Stimulated activated effector memory CD8-positive, alpha-beta T cell treated with anti-CD3 and anti-CD28 coated beads, Interleukin-12 subunit alpha, Interleukin-12 subunit beta, amount 100 ng/mL, for 72 hours (primary cell): ENCODE measurements at regions not wholly inside any gene's neighbourhood (a gene's known extent, or its start where the extent isn't known, plus 50 kb on each side); places are given as distances from the start of the nearest gene placed in this dataset.

ENCODE experiments used
- ATAC-seq: fragments of 150-1000 bp; cut with Tn5 transposase; 2 replicates; pipeline ENCODE4 v1.10.0; 2021
- DNase-seq, 2 donors: peaks; one replicate each; pipeline ENCODE4 v3.0.0; 2021 to 2022; ENCODE audit warnings: low spot score in 2 of 2
- H3K27ac Mint-ChIP-seq: one replicate; pipeline ENCODE4 v1.8.0; 2022; ENCODE audit warnings: mild to moderate bottlenecking, mixed read lengths
- H3K36me3 Mint-ChIP-seq: one replicate; pipeline ENCODE4 v1.8.0; 2022; ENCODE audit warnings: mild to moderate bottlenecking, mixed read lengths
- H3K4me1 Mint-ChIP-seq: one replicate; pipeline ENCODE4 v1.8.0; 2022; ENCODE audit warnings: mixed read lengths
- H3K4me3 Mint-ChIP-seq: one replicate; pipeline ENCODE4 v1.8.0; 2022; ENCODE audit warnings: mild to moderate bottlenecking, mixed read lengths
- H3K9me3 Mint-ChIP-seq: one replicate; pipeline ENCODE4 v1.8.0; 2022; ENCODE audit warnings: mixed read lengths

DNA sequence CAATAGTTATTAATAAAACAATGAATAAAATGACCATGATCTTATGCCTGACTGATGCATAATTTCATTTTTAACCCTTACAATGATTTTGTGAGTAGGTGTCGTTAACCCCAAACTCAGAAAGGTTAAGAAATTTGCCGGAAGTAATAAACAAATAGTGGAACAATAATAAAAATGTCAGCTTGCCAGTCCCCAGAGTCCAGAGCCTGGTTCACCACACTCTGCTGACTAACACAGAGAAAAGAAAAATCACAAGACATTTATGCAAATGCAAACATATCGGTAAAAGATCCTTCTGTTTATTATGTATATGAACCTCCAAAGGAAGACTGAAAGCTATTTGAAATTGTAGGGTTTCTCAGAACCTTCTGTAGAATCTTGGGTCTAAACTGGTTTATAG is 563.7 kb downstream of the EFNB2 start:
- no peak overlapping the region for H3K4me3 Mint-ChIP-seq
- peaks cover 3% of the 10 kb centered on the region for H3K9me3 Mint-ChIP-seq
- H3K36me3 Mint-ChIP-seq = no peaks in the 10 kb centered on the region
- no peak overlapping the region for H3K27ac Mint-ChIP-seq
- no peaks in the 10 kb centered on the region for H3K4me1 Mint-ChIP-seq
- ATAC-seq (no peak), DNase-seq (no peak)

DNA sequence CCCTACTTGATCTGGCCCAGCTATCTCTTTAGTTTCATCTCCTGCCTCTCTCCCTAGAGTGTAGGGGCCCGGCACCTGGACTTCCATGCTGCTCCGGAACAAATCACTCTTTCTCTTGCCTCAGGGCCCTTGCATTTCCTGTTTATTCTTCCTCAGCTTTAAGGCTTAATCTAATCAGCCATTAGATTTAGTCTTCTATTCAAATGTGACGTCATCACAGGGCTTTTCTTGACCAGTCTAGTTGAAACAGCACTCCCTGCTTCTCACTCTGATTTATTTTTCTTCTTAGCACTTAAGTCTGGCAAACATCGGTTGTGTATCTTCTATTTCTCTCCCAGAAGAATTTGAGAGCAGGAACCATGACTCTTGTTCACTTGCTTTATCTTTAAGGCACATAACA is 564.1 kb downstream of the EFNB2 start:
- Mint-ChIP-seq H3K36me3 (no peaks in the 10 kb centered on the region), H3K4me3 (no peak overlapping the region), H3K27ac (no peak overlapping the region), H3K9me3 (peaks cover 3% of the 10 kb centered on the region), H3K4me1 (no peaks in the 10 kb centered on the region)
- DNase-seq = no peak
- ATAC-seq = no peak

DNA sequence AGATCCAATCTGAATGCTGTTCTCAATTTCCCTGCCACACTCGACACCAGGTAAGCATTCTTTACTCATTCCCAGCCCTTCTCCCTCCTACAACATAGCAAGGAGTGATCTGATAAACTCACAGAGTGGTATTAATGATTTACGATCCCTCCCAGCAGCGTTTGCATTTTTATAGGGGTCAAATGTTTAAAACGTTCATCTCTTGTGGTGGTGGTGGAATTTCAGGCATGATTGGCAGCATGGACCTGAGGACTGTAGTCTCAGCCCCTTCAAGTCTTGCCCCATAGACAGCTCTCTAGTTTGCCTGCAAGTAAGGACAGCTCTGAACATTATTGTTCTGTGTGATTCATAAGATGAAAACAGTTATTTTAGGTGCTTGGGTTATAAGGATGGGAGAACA is 565.7 kb downstream of the EFNB2 start:
- no peak for DNase-seq
- H3K4me3 Mint-ChIP-seq = no peak overlapping the region
- H3K27ac Mint-ChIP-seq = no peak overlapping the region
- no peaks in the 10 kb centered on the region for H3K4me1 Mint-ChIP-seq
- peaks cover 3% of the 10 kb centered on the region for H3K9me3 Mint-ChIP-seq
- no peaks in the 10 kb centered on the region for H3K36me3 Mint-ChIP-seq
- no peak for ATAC-seq

DNA sequence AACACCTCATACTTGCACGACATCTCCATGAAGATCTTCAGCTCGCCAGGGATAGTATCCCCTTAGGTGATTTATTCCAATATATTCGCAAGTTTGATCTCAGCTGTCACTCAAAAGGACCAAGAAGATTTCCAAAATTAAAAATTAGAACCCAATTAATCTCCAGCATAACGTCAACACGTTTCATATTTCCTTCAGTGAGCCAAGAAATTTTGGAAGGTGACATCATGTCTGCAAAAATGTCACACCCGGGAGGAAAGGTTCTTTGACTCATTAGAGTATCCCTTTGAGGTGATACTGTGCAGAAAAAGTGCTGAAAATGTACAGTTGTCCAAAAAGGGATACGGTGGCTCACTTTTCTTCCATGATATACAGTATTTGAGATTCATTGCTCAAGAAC is 569.6 kb downstream of the EFNB2 start:
- Mint-ChIP-seq H3K36me3 (no peaks in the 10 kb centered on the region), H3K4me3 (no peak overlapping the region), H3K27ac (no peak overlapping the region), H3K4me1 (no peaks in the 10 kb centered on the region), H3K9me3 (peaks cover 10% of the 10 kb centered on the region)
- ATAC-seq (no peak), DNase-seq (no peak)

DNA sequence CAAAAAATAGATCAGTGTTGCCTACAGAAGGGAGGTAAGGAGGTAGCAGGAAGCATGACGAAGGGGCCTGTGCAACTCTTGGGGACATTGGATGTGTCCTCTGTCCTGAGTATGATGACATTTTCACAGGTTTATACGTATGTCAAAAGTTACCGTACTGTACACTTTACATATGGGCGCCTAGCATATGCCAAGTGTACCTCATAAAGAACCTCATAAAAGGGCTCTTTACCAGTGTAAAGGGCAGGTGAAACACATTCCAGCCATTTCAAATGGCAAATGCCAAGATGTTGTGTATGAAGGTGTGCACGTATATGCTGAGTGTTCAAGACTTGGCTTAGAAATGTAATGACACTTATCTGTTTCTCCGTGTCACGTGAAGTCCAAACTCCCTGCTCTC is 573.4 kb downstream of the EFNB2 start:
- H3K4me3 Mint-ChIP-seq = no peak overlapping the region
- no peaks in the 10 kb centered on the region for H3K4me1 Mint-ChIP-seq
- DNase-seq (no peak), ATAC-seq (no peak)
- peaks cover 7% of the 10 kb centered on the region for H3K9me3 Mint-ChIP-seq
- no peaks in the 10 kb centered on the region for H3K36me3 Mint-ChIP-seq
- H3K27ac Mint-ChIP-seq = no peak overlapping the region

DNA sequence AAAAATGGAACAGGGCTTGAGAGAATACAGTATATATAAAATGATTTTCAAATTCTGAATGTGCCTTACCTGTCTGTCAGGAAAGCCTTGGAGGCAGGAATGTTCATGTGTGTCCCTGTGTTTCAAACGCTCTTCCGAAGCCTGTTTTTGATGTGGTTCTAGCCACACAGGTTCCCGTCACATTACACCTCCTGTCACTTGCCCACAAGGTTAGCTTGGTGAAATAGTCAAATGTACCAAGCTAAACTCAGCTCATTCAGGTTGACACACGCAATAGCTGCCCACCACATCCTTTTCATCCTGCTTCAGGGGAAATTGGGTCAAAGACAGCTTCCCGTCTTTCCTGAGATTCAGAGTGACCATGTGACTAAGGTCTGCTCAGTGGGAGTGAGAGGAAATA is 574.0 kb downstream of the EFNB2 start:
- no peak overlapping the region for H3K27ac Mint-ChIP-seq
- no peak overlapping the region for H3K4me3 Mint-ChIP-seq
- peaks cover 7% of the 10 kb centered on the region for H3K9me3 Mint-ChIP-seq
- H3K4me1 Mint-ChIP-seq = no peaks in the 10 kb centered on the region
- no peaks in the 10 kb centered on the region for H3K36me3 Mint-ChIP-seq
- ATAC-seq (no peak), DNase-seq (no peak)

DNA sequence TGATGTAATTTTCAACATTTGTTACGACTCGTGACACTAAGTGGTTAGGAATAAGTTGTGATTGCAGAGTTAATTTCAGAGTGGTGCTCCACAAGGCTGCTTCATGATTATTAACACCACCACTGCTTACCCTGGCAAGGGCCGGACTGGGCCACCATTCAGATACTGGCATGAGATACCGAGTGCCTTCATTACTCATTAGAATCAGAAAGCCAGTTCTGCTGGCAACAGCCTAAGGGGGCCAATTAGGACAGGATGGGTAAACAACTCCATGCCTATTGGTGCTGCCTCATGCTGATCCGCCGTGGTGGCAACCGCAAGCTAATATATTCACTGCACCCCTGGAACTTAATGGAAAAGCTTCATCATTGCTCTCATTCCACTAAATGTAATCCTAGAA is 575.1 kb downstream of the EFNB2 start:
- Mint-ChIP-seq H3K4me1 (no peaks in the 10 kb centered on the region), H3K4me3 (no peak overlapping the region), H3K9me3 (peaks cover 7% of the 10 kb centered on the region), H3K27ac (no peak overlapping the region), H3K36me3 (no peaks in the 10 kb centered on the region)
- no peak for DNase-seq
- ATAC-seq = no peak

DNA sequence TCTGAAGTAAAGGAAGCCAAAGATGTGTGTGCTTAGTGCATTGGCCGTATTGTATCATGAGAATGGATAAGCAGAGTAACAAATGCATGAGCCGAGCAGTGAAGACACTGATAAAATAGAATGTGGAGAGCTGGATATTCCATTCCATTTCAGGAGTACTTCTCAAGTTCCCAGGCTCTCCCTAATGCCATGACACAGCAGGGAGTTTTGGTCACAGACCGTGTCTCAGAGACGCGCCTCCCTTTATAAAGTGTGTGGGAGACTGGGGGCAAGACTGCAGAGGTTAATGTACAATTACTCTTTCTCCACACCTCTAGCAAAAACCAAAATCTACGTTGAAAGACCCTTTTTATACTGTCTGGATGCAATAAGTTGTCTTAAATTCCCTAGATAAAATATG is 575.6 kb downstream of the EFNB2 start:
- H3K4me1 Mint-ChIP-seq = no peaks in the 10 kb centered on the region
- no peak overlapping the region for H3K27ac Mint-ChIP-seq
- H3K36me3 Mint-ChIP-seq = no peaks in the 10 kb centered on the region
- H3K4me3 Mint-ChIP-seq = no peak overlapping the region
- no peak for ATAC-seq
- no peak for DNase-seq
- peaks cover 7% of the 10 kb centered on the region for H3K9me3 Mint-ChIP-seq

DNA sequence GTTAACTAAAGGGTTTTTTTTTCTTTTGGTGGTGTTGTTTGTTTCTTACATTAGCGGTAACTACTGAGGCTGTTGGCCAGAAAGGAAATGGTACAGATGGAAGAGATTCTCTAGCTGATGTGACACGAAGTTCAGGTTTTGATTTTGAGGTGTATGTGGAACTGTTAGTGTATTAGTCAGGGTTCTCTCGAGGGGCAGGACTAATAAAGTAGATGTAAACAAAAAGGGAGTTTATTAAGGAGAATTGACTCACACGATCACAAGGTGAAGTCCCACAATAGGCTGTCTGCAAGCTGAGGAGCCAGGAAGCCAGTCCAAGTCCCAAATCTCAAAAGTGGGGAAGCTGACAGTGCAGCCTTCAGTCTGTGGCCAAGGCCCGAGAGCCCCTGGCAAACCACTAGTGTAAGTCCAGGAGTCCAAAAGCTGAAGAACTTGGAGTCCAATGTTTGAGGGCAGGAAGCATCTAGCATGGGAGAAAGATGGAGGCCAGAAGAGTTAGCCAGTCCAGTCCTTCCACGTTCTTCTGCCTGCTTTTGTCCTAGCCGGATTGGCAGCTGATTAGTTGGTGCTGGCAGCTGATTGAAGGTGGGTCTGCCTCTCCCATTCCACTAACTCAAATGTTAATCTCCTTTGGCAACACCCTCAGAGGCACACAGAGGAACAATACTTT is 577.6 kb downstream of the EFNB2 start:
- no peak for DNase-seq
- peaks cover 11% of the 10 kb centered on the region for H3K9me3 Mint-ChIP-seq
- no peak for ATAC-seq
- H3K4me1 Mint-ChIP-seq = no peaks in the 10 kb centered on the region
- no peaks in the 10 kb centered on the region for H3K36me3 Mint-ChIP-seq
- H3K27ac Mint-ChIP-seq = no peak overlapping the region
- H3K4me3 Mint-ChIP-seq = no peak overlapping the region

DNA sequence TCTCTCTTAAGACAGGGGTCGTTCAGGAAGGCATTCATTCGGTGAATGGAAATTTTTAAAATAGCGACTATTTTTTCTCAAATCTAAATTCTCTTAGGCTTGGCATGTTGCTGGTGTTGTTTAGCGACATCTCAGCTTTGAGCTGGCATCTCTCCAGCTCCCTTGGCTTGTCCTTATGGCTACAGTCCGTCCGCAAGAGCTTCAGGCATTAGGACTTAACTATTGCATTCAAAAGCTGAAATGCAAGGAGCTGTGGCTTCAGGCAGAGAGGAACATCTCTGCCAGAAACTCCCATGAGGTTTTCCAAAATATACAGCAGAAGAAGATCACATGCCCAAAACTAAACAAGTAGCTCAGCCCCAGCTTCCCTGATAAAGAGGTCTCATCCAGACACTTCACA is 578.5 kb downstream of the EFNB2 start:
- no peaks in the 10 kb centered on the region for H3K36me3 Mint-ChIP-seq
- no peak for DNase-seq
- H3K9me3 Mint-ChIP-seq = peaks cover 7% of the 10 kb centered on the region
- H3K27ac Mint-ChIP-seq = no peak overlapping the region
- no peak overlapping the region for H3K4me3 Mint-ChIP-seq
- H3K4me1 Mint-ChIP-seq = no peaks in the 10 kb centered on the region
- ATAC-seq = no peak

DNA sequence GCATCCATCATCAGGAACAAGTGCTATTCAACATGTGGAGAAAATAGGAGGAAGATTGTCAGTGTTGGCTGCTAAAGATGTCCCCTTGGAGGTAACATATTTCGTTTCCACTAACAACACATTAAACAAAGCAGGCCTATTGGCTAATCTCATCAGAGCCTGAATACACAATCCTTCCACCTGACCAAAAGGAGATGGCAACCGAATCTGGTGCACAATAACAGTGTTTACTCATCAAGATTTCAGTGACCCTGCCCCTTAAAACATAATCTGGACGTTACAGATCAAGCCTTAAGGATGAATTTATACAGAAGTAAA is 582.5 kb downstream of the EFNB2 start:
- ATAC-seq (no peak), DNase-seq (no peak)
- Mint-ChIP-seq H3K4me3 (no peak overlapping the region), H3K36me3 (no peaks in the 10 kb centered on the region), H3K4me1 (no peaks in the 10 kb centered on the region), H3K9me3 (peaks cover 4% of the 10 kb centered on the region), H3K27ac (no peak overlapping the region)

DNA sequence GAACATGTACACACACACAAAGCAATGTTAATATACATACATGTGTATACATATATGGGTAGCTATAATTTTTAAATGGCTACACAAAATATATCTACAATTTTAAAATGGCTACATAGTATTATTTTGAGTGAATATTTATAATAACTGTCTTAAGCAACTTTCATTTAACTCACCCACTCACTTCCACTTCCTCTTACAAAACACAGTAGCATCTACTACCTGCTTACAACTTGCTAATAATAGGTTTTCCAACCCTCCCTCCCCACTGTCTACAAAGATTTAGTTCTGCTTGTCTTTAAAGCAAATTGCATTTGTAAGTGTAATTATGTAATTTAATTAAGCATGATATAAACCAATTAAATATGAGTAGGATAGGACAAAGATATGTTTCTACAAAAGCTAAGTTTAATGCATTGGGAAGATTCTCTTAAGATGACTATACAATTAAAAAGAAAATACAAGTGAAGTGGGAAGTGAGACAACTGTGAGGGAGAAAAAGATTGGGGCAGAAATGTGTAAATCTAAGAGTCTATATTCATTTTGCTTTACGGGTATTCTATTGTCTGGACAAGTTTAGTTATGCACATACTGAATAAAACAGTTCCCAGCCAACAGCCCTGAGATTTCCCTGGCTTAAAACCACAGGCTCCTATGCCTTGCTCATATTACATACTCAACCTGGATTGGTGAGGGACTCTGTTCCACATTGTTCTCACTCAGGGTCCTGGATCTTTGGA is 583.1 kb downstream of the EFNB2 start:
- ATAC-seq = no peak

DNA sequence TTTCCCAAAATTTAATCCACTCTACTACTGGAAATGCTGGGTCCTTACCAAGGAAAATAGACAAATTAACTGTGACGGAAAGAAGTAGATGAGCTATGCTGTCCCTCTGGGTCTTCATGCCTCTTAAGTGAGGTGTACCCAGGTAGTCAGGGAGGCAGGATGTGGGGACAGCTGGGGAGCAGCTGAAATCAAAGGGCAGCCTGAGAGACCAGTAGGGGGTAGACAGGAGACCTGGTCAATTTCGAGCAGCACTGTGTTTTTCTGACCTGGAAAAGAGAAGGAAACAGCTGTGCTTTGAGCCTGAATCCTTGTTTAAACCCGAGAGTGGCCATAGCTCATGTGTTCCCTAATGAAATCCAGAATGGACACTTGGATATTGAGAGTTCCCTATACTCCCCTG is 587.3 kb downstream of the EFNB2 start:
- Mint-ChIP-seq H3K36me3 (no peaks in the 10 kb centered on the region), H3K9me3 (no peaks in the 10 kb centered on the region), H3K4me3 (no peak overlapping the region), H3K4me1 (no peaks in the 10 kb centered on the region), H3K27ac (no peak overlapping the region)
- no peak for DNase-seq
- ATAC-seq = no peak

More for the DNA sequence above, 583.1 kb downstream of the EFNB2 start:
- Mint-ChIP-seq H3K4me1 (no peaks in the 10 kb centered on the region), H3K4me3 (no peak overlapping the region), H3K27ac (no peak overlapping the region), H3K36me3 (no peaks in the 10 kb centered on the region), H3K9me3 (peaks cover 4% of the 10 kb centered on the region)
- DNase-seq = no peak

DNA sequence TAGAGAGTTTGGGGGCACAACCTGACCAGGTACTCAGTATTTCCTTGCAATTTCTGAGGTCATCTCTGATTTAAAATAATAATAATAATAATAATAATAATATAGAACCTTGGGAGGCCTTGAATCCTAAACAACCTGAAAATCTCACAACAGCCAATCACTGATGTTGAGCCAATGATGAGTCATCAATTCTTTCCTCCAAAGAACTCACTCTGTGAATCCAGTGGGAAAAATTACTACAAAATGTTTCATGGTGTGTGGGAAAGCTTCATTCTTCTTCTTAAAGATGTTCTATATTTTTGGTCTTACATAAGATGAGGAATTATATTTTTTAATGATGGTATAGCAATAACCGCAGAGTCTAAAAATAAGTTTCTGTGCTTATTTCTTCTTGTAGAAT is 594.6 kb downstream of the EFNB2 start:
- DNase-seq = no peak
- no peak overlapping the region for H3K27ac Mint-ChIP-seq
- H3K4me1 Mint-ChIP-seq = no peaks in the 10 kb centered on the region
- H3K36me3 Mint-ChIP-seq = no peaks in the 10 kb centered on the region
- no peak for ATAC-seq
- H3K9me3 Mint-ChIP-seq = no peaks in the 10 kb centered on the region
- no peak overlapping the region for H3K4me3 Mint-ChIP-seq

DNA sequence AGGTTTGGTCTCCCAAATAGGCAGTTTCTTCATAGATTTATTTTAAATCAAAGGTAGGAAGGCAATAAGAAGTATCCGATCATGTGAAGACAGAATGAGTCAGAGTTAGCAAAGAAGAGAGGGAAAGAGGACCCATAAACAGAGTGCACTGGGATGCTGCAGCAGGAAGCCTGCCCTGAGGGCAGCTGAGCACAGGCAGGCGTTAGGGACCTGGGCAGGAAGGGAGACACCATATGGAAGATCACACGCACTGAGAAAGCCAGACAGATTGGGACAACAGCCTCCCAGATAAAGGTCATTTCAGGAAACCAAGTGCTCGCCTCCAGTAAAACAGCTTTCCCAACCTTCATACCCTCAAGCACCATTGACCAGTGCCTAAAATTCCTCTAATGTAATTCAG is 598.0 kb downstream of the EFNB2 start:
- H3K4me3 Mint-ChIP-seq = no peak overlapping the region
- no peak for DNase-seq
- H3K9me3 Mint-ChIP-seq = peaks cover 3% of the 10 kb centered on the region

DNA sequence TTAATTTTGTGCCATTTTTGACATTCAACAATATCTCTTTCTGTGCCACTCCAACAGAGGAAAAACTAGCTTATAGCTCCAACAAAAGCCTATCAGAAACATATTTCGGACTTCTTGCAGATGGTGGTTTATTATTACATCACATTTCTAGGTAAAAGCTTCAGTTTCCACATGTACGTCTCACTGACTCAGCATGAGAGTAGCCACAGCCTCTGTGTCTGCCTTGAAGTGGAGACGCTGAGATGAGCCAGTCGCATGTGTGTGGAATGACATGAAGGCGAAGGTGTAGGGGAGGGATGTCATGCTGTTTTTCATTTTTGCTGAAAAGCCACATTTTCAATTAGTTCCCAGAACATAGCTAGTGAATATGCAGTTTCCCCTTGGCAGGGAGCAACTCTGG is 598.6 kb downstream of the EFNB2 start:
- no peak for ATAC-seq
- Mint-ChIP-seq H3K27ac (no peak overlapping the region), H3K4me3 (no peak overlapping the region), H3K4me1 (no peaks in the 10 kb centered on the region), H3K9me3 (peaks cover 3% of the 10 kb centered on the region), H3K36me3 (no peaks in the 10 kb centered on the region)
- no peak for DNase-seq

More for the DNA sequence above, 598.0 kb downstream of the EFNB2 start:
- Mint-ChIP-seq H3K36me3 (no peaks in the 10 kb centered on the region), H3K27ac (no peak overlapping the region), H3K4me1 (no peaks in the 10 kb centered on the region)
- ATAC-seq = no peak
